Stimulated activated CD4-positive, alpha-beta T cell treated with anti-CD3 and anti-CD28 coated beads, TNF-alpha, amount 100 ng/mL, for 24 hours (primary cell): ENCODE measurements at regions not wholly inside any gene's neighbourhood (a gene's known extent, or its start where the extent isn't known, plus 50 kb on each side); places are given as distances from the start of the nearest gene placed in this dataset.
"Not testable (repeated sequence)": the region's sequence is repeated elsewhere in the genome, so short reads cannot be mapped to it uniquely, and the experiment has no call there.

Source experiments
- DNase-seq, 3 experiments: peaks; one replicate each; pipeline ENCODE4 v3.0.0-alpha.2; 2020; ENCODE audit warnings: low read depth in 3 of 3

DNA sequence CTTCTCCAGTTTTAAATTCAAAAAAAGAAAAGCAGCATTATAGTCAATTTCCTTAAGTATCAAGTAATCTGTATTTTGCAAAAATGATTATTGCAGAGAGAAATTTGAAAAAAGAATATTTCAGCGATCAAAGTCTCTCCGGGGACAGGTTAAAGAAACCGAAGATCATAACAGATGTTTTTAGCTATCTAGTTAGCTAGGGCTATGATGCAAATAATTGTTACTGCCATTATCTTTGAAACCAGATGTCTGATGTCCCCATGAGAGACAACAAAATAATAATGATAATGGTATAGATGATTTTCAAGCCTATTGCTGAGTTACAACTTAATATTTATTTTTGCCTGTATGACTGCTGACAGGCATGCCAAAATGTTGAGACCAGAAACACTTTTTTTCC lies 1326.0 kb downstream of the PLA2G4A start:
- DNase-seq, result no peak

DNA sequence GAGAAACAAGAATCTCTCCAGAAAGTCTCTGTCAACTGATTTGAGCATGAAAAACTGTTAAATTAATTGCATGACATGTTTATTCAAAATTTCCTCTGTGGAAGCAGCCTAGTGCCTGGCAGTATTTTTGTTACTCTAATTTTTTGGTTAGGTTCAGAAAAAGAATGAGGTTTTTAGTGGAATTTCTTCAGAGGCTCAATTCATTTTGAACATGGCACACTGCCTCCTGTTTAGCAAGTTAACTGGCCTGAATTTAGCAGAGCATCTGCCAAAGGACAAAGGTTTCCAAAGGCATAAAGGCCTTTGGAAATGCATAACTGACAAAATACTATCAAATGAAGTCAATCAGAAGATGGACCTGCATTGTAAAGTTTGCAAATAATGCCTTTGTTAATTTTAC lies 1326.5 kb downstream of the PLA2G4A start:
- no peak for DNase-seq

DNA sequence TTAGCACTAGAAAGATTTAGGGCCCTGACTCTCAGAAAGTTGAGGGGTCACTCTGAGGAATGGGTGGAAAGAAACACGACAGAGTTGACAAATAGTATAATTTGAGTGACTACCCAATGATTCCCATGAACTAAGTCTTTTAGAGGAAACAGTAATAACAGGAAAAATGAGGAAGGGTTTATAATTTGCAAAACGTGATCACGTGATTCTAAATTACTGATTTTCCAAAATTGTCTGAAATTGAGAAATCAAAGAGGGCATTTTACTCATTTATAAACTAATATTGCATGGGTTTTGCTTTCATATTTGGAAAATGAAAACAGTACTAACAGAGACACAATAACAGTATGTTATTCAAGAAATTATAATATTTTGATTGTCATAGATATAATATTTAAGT lies 1335.7 kb downstream of the PLA2G4A start:
- DNase-seq, result no peak

DNA sequence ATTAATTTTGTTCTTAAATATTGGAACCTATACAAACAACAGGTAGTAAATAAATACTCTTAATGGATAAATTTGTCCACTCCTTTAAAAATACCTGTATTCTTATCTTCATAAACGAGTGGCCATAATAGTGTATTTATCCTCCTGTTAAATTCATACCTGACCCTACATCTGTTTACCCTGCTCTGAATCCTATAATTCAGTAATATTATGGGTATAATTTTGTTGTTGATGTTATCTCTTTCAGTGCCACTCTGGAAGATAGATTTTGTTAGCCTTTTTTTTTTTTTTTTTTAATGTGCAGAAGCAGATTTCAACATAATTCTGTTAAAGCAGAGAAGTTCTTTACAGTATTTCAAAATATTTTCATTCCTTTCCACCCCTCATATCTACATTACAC lies 1337.9 kb downstream of the PLA2G4A start:
- no peak for DNase-seq

DNA sequence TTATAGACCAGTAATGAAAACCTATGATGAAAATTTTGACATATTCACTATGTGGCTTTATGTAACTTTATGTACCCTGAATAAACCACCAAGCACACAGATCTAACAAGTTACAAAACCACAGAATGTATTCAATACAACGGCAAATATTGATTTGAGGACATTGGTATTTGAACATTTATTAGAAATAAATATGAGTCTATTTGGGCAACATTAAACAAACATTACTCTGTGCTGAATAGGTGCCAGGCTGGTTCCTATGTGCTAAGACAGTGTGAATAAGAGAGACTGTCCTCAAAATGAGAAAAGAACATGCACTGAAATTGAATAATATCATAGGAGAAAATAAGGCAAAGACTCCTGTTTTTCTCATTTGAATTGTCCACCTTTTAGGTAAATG lies 1341.2 kb downstream of the PLA2G4A start:
- no peak for DNase-seq

DNA sequence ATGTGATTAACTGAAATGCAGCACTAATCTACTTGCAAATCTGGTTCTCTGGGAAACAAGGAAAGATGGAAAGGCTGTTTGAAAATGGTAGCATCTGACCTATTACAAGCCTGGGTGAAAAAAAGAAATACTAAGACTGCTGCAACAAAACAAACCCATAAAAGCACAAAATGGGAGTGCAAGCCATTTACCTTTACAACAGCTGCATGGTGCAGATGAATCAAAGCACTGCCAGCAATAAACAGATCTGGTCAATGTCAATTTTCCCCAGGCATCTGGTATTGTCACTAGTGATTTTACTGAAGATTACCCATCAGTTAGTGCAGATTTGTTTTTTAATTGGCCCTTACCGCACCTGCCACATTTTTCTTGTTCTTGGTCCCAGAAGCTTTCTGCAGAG lies 1341.7 kb downstream of the PLA2G4A start:
- no peak for DNase-seq

DNA sequence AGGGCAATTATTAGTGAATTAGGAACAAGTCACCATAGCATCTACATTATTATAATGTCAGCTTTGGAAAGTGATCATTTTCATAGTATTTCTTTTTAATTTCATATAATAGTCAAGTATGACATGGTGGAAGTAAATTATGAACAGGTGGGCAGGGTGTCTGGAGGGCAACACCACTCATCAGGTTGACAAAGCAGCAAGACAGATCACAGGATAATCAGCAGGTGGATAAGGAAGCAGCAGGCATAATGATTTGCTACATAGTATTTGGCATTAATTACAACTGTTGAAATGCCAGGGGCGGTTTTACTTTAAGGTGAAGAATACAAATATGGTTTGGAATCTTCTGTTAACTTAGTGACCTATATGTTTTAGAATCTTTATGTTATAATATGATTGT lies 1342.2 kb downstream of the PLA2G4A start:
- DNase-seq, result no peak

DNA sequence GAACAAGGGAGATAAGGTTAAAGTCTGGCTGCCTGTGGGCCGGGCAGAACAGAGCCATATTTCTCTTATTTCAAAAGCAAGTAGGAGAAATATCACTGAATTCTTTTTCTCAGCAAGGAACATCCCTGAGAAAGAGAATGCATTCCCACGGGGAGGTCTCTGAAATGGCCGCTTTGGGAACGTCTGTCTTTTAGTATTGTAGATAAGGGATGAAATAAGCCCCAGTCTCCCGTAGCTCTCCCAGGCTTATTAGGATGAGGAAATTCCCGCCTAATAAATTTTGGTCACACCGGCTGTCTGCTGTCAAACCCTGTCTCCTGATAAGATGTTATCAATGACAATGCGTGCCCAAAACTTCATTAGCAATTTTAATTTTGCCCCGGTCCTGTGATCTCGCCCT lies 1353.3 kb downstream of the PLA2G4A start:
- not testable (repeated sequence) for DNase-seq

DNA sequence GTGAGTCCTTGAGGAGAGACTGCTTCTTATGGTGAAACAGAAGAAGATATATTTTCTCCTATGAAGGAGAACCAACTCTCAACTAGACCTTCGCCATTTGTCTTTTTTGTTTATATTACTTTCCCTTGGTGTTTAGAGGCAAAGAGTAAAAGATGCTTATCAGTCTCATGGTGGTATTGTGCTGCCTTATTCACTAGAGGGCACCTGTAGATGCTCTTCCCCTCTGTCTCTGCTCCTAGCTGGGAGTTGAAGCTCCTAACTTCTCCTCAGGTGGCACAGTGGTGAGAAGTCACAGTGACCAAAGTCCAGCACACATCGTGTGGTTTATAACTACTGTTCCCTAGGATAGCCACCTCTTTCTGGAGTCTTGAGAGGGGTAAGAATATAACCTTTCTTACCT lies 1359.6 kb downstream of the PLA2G4A start:
- no peak for DNase-seq

DNA sequence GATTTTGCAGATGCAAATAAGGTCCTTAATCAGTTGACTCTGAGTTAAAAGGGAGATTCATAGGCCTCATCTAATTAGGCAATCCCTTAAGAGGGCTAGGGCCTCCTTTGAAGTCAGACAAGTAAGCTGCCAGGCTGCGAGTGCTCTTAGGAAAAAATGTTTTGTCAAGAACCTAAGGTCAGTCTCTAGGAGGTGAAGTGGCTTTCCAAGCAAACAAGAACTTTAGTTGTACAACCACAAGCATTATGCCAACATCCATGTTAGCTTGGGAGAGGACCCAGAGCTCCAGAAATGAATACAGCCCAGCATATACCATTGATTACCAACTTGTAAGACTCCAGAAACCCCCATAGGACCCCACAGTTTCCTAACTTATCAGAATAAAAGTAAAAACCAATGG lies 1366.2 kb downstream of the PLA2G4A start:
- DNase-seq, result no peak

DNA sequence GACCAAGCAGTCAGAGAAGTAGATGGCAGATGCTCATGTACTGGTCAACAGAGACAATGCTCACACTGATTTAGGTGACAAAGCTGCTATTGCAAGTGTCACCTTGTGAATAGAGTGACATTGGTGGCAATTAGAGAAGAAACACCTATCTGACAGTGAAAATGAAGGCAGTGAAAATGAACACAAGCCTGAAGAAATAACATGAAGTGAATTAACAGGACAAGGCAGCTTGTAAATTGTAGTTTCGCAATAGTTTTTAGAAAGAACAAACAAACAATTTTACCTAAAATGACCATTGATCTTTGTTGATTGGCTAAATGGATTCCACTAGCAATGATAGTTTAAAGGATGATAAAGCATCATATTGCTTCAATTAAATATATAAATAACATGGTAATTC lies 1389.5 kb downstream of the PLA2G4A start:
- DNase-seq, result no peak

DNA sequence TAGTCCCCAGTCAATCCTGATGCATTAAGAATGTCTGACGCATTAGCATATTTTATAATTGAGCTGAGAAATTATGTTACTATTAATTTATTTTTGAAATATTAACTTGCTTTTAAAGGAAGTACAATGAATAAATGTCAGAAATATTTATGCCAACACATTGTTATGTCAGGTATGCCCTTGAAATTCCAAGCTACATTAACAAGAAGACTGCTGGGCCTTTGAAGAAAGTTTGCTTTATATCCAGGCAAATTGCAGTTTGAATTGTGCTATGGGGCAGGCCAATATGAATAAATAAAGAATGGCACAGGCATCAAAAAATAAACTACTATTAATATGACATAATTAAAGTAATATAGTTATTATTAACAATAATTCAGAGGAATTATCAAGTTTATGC lies 1391.3 kb downstream of the PLA2G4A start:
- DNase-seq, result no peak

DNA sequence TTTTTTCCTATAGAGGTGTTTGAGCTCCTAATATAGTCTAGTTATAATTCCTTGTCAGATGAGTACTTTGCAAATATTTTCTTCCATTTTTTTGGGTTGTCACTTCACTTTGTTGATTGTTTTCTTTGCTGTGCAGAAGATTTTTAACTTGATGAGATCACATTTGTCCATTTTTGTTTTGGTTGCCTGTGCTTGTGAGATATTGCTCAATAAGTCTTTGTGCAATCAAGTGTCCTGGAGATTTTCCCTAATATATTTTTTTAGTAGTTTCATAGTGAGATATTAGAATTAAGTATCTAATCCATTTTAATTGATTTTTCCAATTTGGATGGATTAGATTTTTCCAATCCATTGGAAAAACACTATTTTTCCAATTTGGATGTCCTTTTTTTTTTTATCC lies 1395.5 kb downstream of the PLA2G4A start:
- no peak for DNase-seq

DNA sequence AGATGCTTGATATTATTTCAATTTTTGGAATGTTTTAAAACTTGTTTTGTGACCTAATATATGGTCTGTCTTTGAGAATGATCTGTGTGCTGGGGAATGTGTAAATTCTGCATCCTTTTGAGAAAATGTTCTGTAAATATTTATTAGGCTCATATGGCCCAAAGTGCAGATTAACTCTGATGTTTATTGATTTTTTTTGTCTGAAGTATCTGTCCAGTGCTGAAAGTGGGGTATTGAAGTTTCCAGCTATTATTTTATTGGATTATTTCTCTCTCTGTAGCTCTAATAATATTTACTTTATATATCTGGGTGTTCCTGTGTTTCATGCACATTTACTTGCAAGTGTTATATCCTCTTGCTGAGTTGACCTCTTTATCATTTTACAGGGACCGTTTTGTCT lies 1397.2 kb downstream of the PLA2G4A start:
- no peak for DNase-seq

DNA sequence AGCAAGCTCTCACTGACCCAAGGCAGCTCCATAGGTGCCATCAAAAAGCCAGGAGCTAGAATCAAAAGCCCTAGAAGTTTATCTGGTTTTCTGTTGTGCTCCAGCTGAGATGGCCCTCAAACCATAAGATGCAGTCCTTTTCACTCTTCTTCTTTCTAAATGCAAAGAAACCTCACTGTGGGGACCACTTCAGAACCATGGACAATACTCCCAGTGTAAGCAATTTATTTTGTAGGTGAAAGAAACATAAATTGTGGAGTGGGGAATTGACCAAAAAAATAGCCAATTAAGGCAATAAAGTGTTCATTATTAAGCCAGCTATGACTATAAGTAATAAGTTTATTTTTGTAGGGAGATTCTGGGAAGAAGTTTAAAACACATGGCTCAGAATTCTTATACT lies 1399.9 kb downstream of the PLA2G4A start:
- no peak for DNase-seq

DNA sequence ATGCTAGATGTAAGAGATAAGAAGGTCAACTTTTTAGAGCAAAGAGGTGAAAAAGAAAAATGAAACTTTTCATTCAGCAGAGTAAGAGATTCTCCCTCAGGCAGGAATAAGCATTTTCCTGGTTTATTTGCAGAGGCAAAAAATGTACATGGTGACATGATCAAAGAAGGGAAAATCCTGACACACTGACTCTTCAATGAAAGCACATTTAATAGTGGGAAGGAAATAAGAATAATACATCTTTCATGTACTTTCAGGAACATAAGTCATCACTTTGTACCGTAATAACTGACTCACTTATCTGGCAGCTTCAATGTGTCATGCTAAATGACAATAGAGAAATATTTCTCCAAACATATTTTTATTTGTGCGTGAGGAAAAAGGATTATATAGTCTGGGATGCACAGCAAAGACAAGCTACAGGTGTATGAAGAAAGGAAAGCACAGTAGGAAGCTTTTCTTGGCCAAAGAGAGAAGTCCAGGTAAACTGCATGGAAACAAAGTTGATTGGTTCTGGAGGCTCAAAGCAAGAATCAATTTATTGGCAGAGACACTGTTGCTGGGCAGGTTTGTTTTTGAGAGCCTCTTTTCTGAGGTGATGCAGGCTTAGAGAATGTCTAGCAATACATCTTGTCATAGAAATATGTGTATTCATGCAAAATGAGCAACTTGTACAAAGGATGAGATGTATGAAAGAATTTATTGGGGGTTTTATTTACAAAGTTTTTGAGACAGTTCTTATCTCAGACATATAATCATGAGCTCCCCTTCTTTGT lies 1409.0 kb downstream of the PLA2G4A start:
- DNase-seq, result no peak

DNA sequence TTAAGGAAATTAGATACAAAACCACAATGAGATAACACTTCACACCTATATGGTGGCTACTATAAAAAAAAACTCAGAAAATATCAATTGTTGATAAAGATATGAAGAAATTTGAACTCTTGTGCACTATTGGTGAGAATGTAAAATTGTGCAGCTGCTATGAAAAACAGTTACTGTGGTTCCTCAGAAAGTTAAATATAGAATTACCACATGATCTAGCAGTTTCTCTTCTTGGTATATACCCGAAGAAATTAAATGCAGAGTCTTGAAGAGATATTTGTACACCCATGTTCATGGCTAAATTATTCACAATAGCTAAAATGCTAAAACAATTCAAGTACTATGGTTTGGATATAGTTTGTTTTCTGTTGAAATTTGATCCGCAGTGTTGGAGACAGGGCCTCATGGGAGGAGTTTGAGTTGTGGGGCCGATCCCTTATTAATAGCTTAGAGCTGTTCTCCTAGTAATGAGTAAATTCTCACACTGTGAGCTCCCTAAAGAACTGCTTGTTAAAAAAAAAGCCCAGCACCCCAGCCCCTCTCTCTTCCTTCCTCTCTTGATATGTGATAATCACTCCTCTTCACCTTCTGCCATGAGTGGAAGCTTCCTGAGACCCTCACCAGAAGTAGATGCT lies 1412.1 kb downstream of the PLA2G4A start:
- no peak for DNase-seq

DNA sequence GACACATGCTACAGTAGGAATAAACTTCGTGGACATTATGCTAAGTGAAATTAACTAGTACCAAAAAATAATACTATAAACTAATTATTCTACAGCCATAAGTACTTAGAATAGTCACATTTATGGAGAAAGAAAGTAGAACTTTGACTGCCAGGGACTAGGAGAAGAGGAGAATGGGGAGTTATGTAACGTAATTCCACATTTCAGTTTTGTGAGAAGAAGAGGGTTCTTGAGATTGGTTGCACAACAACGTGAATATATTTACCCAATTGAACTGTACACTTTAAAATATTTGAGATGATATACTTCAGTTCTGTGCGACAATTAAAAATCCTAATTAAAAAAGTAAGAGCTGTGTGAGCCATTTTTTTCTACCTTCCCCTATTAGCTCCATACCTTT lies 1412.9 kb downstream of the PLA2G4A start:
- DNase-seq, result no peak

DNA sequence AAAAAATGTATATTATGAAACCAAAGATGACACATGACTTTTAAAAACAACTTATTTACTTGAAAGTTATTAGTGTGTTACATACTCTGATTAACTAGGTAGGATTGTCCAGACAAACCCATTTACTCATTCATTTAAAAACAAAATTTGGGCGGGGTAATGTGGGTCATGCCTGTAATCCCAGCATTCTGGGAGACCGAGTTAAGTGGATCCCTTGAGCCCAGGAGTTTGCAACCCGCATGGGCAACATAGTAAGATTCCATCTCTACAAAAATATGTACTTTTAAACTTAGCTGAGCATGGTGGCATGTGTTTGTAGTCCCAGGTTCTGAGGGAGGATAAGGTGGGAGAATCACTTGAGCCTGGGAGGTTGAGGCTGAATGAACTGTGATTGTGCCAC lies 1414.7 kb downstream of the PLA2G4A start:
- no peak for DNase-seq

DNA sequence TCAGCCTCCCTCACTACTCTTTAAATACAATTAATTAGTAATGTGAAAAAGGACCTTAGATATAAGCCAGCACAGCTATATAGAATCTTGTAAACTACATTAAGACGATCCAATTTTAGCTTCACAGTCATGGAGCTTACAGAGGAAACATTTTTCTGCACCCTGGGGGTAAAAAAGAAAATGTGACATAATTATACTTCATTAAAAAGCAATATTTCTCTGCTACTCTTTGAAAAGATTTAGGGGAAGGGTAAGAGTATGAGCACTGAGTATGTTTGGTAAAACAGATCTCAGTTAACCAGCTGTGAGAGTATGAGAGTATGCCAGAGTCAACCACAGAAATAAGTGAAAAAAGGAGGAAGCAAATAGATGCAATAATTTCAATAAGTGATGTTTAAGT lies 1415.9 kb downstream of the PLA2G4A start:
- DNase-seq, result no peak

DNA sequence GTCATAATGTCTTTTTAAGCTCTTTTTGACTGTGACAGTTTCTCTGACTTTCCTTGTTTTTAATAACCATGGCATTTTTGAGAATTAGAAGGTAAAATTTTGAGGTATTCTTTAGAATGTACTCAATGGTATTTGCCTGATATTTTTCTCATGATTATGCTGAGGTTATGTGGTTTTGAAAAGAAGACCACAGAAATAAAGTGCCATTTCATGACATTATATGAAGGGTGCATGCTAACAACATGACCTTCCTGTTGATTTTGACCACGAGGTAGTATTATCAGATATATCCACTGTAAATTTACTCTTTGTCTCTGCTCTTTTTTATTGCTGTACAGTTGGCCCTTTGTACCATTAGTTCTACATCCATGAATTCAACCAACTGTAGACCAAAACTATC lies 1418.5 kb downstream of the PLA2G4A start:
- no peak for DNase-seq

DNA sequence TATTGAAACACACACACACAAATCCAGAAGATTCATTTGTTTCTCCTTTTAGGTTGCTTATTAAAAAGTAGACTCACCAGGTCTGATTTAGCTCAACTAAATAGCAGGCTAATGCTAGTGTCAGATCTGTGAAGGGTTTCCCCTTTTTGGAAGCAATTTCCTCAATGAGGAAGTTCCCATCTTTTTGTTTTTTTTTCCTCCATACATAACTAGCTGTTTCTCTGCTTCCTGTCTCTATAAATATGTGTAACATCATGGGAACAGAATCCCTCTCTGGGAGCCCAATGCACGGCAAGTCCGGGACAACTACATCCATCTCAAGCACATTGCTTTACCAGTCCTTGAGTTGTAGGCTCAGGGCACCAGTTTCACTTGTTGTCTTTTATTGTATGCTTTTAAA lies 1421.1 kb downstream of the PLA2G4A start:
- no peak for DNase-seq

DNA sequence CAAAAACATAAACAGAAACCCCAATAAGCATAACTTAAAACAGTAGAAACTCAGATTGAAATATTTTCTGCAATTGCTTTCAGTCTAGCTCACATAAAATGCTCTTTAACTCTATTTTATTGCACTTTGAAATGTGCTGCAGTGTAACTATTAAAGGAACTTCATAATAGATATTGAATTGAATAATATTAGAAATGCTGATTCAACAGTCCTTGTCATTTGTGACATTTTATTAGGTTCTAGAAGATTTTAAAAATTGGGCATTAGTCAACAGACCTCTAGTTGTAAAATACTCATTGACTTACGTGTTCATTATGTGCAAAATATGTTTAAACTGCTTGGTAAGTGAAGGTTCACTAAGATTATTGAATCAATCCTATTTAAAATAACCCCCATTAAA lies 1422.3 kb downstream of the PLA2G4A start:
- DNase-seq, result no peak

DNA sequence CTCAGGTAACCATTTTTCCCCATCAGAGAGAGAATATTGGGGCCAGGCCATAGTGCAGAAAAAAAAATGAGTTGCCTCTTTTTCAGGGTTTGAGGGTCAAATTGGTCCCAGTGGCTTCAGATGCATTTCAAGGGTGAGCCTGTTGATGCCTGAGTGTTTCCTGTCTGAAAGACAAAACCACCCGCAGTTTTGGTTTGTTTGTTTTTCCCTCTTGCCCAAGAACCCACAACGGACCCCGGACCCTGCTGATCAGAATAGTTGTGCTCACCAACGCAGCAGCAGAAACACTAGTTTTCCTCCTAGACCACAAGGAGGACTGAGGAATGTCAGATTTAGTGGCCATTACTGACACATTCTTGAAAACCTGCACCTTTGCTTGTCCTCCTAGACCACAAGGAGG lies 1433.1 kb downstream of the PLA2G4A start:
- no peak for DNase-seq
